HG02973 (cell line): ENCODE measurements at regions not wholly inside any gene's neighbourhood (a gene's known extent, or its start where the extent isn't known, plus 50 kb on each side); places are given as distances from the start of the nearest gene placed in this dataset.
"Not testable (repeated sequence)": the region's sequence is repeated elsewhere in the genome, so short reads cannot be mapped to it uniquely, and the experiment has no call there.

Source experiments
- ATAC-seq: cut with Tn5 transposase; IDR thresholded peaks from one replicate; pipeline ENCODE4 v1.9.1; 2021; ENCODE audit warnings: moderate library complexity; ENCODE audit not compliant: unreplicated experiment

- not testable (repeated sequence) for ATAC-seq
Measured at GRCh38 chrX:31014474-31014873, 57.4 kb downstream of the FTHL17 start.

DNA sequence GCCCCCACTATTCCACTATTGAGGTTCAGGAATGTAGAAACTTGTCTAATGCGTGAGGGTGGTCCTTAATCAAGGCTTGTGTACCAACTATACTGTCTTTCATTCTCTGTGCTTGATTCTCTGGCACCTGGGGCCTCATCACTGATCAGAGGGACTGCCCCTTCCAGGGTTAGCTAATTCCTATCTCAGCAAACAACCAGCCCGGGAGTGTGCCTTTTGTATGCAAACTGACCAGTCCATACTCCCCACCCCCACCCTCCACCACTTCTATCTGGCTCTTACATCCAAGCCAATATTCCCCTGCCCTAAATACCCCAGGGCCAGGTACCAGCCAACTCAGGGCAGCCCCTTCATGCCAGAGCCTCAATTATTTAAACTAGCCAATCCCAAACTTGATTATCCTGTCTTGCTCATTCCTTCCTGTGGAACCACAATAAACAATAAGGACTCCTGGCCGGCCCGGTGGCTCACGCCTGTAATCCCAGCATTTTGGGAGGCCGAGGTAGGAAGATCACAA is 59.3 kb downstream of the FTHL17 start:
- no peak for ATAC-seq

- ATAC-seq = no peak
Measured at GRCh38 chrX:31007321-31007720, 64.5 kb downstream of the FTHL17 start.

GRCh38 chrX:31006027-31006426 is 65.8 kb downstream of the FTHL17 start:
- ATAC-seq = no peak

DNA sequence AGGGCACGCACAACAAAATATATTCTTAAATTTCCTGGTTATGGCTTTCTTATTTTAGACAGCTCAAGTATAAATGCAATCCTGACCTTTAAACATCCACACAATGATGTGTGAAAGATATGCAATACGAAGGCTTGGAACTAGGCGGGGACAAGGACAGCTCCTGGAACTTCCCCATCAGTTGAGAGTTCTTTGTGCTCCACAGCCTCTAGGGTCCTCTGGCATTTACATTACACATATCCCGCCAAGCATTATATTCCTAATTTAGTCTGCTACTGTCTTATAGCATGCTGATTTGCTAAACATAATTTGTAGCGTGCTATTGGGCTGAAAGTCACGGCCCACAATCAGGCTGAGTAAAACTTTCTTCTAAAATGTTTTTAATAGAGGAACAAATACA is 74.4 kb downstream of the FTHL17 start:
- ATAC-seq = no peak

DNA sequence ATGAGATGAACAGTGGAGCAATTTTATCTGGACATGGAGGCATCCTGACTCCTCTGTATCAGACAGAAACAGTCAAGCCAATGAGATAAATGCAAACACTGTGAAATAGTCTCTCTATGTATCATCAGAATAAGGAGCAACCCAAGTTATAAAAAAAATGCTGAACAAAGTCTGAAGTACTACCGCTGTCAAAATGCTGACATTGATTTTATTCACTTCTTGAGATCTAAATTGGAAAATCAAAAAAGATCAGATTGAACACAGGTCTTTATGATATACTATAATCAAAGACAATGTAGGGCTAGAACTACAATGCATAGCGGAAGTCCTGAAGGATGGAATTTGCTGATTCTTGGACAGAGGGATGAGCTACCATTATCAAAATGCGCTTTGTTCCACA is 76.1 kb downstream of the FTHL17 start:
- no peak for ATAC-seq

GRCh38 chrX:30995060-30995700 is 76.7 kb downstream of the FTHL17 start:
- ATAC-seq = no peak

DNA sequence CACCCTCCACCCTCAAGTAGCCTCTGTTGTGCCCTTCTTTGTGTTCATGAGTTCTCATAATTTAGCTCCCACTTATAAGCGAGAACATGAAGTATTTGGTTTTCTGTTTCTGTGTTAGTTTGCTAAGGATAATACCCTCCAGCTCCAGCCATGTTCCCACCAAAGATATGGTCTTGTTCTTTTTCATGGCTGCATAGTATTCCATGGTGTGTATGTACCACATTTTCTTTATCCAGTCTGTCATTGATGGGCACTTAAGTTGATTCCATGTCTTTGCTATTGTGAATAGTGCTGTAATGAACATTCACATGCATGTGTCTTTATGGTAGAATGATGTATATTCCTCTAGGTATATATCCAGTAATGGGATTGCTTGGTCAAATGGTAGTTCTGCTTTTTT is 77.8 kb downstream of the FTHL17 start:
- not testable (repeated sequence) for ATAC-seq

GRCh38 chrX:30992381-30992904 is 79.4 kb downstream of the FTHL17 start:
- ATAC-seq = no peak

DNA sequence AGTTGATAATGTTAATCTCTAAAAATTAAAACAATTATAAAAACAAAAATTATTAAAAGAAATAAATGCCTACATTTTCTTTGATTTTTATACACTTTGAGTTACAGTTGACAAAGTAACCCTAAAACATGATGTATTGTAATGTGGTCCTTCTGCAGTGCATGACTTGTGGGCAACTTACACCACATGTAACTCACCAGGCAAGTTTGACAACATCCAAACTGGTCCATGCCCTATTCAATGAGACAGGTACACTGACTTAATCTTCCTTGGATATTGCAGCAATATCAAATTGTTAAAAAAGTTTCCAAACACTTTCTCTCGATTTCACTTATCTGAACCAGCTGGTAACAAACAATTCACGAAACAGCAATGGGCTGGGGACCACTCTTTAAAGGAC is 81.5 kb downstream of the FTHL17 start:
- ATAC-seq = no peak

DNA sequence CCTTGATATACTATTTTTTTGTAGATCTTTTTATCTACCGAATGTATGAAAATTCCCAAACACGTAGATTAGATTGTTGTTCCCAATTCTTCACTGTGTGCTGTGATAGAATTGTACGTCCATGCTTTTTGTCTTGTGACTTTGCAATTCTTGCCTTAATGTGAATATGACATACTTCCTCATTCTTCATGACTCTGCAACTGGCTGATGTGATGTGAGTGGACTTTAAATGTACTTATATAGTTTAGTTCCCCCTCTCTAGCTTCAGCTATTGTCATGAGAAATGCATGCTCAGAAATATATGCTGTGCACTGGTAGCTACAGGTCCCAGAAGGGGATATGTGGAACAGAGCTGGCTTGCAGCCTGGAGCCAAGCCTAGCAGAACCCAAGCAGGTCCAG is 89.4 kb downstream of the FTHL17 start:
- no peak for ATAC-seq

- ATAC-seq = no peak
Measured at GRCh38 chrX:30981968-30982367, 89.9 kb downstream of the FTHL17 start.

DNA sequence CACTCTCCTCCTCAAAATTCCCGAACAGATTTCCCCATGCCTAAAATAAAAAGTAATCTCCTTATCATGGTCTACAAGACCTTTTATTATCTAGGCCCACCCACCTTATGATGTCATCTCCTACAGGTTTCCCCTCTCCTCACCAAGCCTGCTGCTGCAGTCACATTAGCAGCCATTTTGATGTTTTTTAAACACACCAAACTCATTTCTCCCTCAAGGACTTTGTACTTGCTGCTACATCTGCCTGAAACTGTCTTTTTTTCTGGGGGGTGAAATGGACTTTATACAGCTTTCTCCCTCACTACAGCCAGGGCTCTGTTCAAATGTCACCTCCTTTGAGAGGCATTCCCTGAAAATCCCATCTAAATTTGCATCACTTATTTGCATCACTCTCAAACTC is 90.2 kb upstream of the TAB3 start:
- no peak for ATAC-seq

GRCh38 chrX:30975467-30975866 is 86.4 kb upstream of the TAB3 start:
- no peak for ATAC-seq

GRCh38 chrX:30973784-30974427 is 84.9 kb upstream of the TAB3 start:
- ATAC-seq = no peak

DNA sequence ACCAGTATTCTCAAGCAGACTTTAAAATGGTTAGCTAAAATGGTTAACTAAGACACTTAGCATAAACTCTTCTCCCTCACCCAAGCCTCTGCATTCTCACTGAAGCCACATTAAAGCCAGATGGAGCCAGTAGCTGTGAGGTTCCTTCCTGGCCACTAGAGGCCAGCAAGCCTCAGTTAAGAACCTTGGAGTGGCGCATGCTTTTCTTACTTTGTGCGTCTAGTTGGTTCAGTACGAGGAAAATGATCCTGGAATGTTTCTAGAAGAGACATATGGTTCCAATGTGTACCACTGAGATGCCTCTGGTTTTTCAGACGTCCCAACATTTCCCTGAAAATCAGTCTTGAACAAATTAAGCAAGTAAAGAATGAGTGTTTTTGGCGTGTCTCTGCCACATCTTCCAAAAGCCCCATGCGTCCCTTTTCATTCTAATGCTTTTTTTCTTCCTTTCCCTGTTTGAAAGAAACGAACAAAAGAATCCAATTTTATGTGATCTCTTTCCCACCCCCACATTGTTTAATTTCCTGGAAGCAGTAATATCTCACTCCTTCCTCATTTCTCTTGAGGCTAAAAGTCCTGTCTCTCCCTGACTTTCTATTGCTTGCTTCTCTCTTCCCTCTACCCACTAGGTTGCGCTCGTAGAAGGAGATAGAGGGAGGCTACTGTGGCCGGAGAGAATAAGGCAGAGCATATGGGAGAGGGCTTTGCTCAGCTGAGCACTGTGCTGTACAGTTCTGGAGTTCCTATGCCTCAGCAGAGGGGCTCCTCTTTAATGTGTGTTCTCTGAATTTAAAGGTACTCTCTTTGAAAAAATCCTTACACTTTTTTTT is 82.9 kb upstream of the TAB3 start:
- peak; percentile 98 for ATAC-seq

DNA sequence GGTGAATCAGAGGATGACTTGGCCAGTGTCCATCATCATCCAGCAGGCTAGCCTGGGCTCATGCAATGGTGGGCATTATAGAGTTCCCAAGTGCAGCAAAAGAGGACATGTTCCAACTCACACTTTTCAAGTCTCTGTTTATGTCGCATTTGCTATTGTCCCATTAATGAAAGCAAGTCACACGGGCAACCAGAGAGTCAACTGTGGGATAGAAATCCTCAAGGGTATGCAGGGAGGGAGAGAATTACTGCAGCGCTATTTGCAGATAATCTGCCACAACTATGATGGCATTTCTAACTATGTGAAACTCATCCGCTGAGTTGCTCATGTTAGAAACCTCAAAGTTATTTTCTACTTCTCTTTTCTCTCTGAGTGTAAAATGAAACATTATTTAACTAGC is 78.5 kb upstream of the TAB3 start:
- no peak for ATAC-seq

DNA sequence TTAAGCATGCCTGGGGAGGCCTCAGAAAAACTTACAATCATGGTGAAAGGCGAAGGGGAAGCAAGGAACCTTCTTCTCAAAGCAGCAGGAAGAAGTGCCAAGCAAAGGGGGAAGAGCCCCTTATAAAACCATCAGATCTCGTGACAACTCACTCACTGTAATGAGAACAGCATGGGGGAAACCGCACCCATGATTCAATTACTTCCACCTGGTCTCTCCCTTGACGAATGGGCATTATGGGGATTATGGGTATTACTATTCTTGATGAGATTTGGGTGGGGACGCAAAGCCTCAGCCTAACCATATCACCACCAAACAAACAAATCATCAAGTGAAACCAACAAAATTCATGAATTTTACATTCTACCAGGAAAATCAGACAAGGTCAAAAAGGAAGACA is 76.7 kb upstream of the TAB3 start:
- ATAC-seq = no peak

- ATAC-seq = no peak
Measured at GRCh38 chrX:30961387-30962174, 72.5 kb upstream of the TAB3 start.

DNA sequence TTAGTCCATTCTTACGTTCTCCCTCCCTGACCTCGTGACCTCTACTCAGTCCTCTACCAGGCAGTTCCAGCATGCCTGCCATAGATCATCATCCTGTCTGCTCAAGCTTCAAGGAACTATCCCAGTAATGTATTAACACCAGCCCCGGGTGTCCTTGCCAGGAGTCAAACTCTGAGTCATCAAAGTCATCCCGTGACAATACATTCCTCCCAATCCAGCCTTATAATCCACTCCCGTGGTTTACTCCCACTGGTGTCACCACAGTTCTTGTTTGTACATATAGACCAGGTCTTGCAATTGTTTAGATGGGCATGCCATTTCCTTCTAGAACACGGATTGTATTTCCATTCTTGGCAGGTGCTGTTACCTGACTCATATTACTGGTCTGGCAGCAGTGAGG is 68.7 kb upstream of the TAB3 start:
- no peak for ATAC-seq

GRCh38 chrX:30955687-30956086 is 66.6 kb upstream of the TAB3 start:
- ATAC-seq = no peak
